ENCODE measurements at regions not wholly inside any gene's neighbourhood (a gene's known extent, or its start where the extent isn't known, plus 50 kb on each side); places are given as distances from the start of the nearest gene placed in this dataset.

DNA sequence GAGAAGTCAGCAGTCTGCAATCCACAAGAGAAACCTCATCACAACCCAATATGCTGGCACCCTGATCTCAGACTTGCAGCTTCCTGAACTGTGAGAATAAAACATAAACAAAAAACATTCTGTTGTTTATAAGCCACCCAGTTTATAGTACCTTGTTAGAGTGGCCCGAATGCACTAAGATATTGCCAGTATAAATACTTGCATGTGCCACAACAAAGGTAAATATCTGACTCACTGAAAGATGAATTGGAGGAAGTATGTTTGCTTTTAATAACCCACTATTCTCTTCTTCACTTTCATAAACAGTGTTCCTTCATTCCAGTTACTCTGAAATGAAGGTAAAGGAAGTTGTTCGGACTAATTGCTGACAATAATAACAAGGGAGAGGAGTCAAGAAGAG is 1163.4 kb upstream of the CDH6 start:
- DNase-seq, result no peak
- no peaks in the 10 kb centered on the region for H3K36me3 Mint-ChIP-seq (ENCODE audit: insufficient read depth)
- no peaks in the 10 kb centered on the region for H3K4me1 Mint-ChIP-seq (ENCODE audit: low read depth)
- no peak for ATAC-seq
- no peaks in the 10 kb centered on the region for H3K27me3 Mint-ChIP-seq (ENCODE audit: low read depth)
- no peak overlapping the region for H3K4me3 Mint-ChIP-seq
- no peaks in the 10 kb centered on the region for H3K9me3 Mint-ChIP-seq

DNA sequence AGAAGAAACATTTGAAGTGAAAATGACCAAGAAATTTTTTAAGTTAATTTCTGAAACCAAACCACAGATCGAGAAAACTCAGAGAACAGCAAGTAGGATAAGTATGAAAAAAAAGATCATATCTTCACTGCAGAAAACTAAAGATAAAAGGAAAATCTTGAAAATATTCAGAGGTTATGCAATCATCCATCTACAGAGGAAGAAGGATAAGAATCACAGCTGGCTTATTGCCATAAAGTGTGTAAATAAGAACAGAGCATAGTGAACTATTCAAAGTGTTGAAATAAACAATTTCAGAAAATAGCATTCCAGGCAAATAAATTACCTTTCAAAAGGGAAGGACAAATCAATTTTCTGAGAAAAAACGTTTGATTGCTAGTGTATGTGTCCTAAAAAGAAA is 1191.7 kb upstream of the CDH6 start:
- Mint-ChIP-seq H3K9me3 (peaks cover 23% of the 10 kb centered on the region), H3K4me3 (no peak overlapping the region), H3K4me1 (ENCODE audit: low read depth) (no peaks in the 10 kb centered on the region), H3K27me3 (ENCODE audit: low read depth) (no peaks in the 10 kb centered on the region), H3K36me3 (ENCODE audit: insufficient read depth) (no peaks in the 10 kb centered on the region)
- ATAC-seq, result no peak
- no peak for DNase-seq

DNA sequence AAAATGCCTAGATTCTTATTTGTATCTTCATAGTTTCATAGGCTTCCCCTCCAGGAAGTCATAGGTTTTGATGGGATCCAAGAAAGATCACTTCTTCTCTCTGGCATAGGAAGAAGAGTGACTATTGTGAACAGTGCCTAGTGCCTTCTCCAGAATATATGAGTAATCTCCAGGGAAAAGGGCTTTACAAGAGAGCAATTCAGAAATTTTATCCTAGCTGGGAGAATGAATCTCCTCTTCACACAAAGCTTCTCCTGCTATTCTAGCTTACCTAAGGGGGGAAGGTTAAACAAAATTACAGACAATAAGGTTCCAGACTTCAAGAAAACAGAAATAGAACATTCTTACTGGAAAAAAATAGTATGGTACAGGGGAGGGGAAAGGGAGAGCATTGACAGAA is 1193.3 kb upstream of the CDH6 start:
- ATAC-seq (no peak), DNase-seq (no peak)
- H3K27me3 Mint-ChIP-seq (ENCODE audit: low read depth), result no peaks in the 10 kb centered on the region
- H3K9me3 Mint-ChIP-seq, result peaks cover 17% of the 10 kb centered on the region
- no peaks in the 10 kb centered on the region for H3K4me1 Mint-ChIP-seq (ENCODE audit: low read depth)
- H3K4me3 Mint-ChIP-seq, result no peak overlapping the region
- no peaks in the 10 kb centered on the region for H3K36me3 Mint-ChIP-seq (ENCODE audit: insufficient read depth)

DNA sequence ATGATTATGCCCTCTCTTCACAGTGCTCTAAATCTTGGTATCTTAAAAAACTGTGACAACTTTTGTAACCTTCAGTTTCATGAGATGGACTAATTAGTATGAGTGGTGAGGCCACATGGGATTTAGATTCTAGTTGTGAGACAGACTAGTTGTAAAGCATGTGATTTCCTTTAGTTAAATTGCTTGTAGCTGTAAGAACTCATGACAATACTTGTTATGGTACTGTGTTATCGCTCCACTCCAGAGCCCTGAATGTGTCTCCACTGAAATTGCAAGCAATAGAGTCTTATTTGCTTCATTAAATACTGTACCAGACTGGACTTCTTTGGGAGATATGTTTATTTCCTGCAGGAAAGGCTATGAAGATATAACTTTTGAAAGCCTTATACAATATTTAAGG is 1198.3 kb upstream of the CDH6 start:
- H3K27me3 Mint-ChIP-seq (ENCODE audit: low read depth), result no peaks in the 10 kb centered on the region
- no peak overlapping the region for H3K4me3 Mint-ChIP-seq
- H3K36me3 Mint-ChIP-seq (ENCODE audit: insufficient read depth), result no peaks in the 10 kb centered on the region
- no peaks in the 10 kb centered on the region for H3K4me1 Mint-ChIP-seq (ENCODE audit: low read depth)
- DNase-seq, result no peak
- ATAC-seq, result no peak
- peaks cover 29% of the 10 kb centered on the region for H3K9me3 Mint-ChIP-seq

DNA sequence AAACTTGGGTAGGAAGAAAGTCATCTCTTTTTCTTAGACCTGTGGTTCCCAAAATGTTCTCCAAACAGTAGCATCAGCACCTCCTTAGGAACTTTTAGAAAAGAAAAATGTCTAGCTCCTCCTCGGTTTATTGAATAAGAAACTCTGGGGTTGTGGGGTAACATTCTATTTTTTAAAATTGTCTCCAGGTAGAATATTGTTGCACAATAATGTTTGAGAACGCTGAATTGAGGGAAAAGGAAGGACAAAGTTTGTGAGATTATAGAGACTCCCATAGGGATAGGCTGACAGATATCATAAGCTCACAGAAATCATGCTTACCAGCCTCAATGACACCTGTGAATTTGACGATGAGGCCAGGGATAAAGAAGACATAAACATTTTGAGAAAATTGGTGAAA is 1199.0 kb upstream of the CDH6 start:
- no peak for DNase-seq
- H3K4me1 Mint-ChIP-seq (ENCODE audit: low read depth), result no peaks in the 10 kb centered on the region
- no peaks in the 10 kb centered on the region for H3K36me3 Mint-ChIP-seq (ENCODE audit: insufficient read depth)
- no peak for ATAC-seq
- H3K9me3 Mint-ChIP-seq, result peaks cover 35% of the 10 kb centered on the region
- no peaks in the 10 kb centered on the region for H3K27me3 Mint-ChIP-seq (ENCODE audit: low read depth)
- H3K4me3 Mint-ChIP-seq, result no peak overlapping the region

DNA sequence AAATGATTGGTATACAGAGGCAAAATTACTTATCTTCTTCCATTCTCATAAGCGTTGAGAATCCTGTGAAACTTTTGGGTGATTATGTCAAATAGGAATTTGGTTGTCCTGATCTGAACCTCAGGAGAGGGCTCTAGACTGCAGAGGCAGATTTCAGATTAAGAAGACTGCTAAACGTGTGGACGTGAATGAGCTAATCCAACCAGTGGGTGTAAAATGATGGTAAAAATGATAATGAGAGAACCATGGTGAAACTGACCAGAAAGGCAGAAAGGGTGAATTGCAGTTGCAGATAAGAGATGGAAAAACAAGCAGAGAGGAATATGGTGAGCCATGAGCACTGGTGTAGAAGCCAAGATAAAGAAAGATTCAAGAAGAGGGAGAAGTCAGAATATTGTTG is 1200.2 kb upstream of the CDH6 start:
- Mint-ChIP-seq H3K27me3 (ENCODE audit: low read depth) (no peaks in the 10 kb centered on the region), H3K9me3 (peaks cover 31% of the 10 kb centered on the region), H3K36me3 (ENCODE audit: insufficient read depth) (no peaks in the 10 kb centered on the region), H3K4me3 (no peak overlapping the region), H3K4me1 (ENCODE audit: low read depth) (no peaks in the 10 kb centered on the region)
- DNase-seq, result no peak
- no peak for ATAC-seq

DNA sequence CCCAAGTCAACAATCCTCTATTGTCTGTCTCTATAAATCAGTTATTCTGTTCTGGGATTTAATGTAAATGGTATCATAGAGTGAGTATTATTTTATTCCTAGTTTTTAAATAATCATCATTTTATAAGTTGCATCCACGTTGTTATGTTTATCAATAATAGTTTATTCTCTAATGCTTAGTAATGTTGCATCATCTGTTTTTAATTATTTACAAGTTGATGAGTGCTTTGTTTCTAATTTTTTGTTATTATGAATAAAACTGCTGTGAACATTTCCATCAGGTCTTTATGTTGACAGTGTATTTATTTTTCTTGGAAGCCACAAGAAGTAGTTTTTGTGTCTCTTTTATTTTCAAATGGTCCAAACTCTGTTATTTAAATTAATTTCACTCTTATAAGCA is 1201.2 kb upstream of the CDH6 start:
- Mint-ChIP-seq H3K36me3 (ENCODE audit: insufficient read depth) (no peaks in the 10 kb centered on the region), H3K9me3 (peaks cover 28% of the 10 kb centered on the region), H3K27me3 (ENCODE audit: low read depth) (no peaks in the 10 kb centered on the region), H3K4me3 (no peak overlapping the region), H3K4me1 (ENCODE audit: low read depth) (no peaks in the 10 kb centered on the region)
- no peak for ATAC-seq
- no peak for DNase-seq

DNA sequence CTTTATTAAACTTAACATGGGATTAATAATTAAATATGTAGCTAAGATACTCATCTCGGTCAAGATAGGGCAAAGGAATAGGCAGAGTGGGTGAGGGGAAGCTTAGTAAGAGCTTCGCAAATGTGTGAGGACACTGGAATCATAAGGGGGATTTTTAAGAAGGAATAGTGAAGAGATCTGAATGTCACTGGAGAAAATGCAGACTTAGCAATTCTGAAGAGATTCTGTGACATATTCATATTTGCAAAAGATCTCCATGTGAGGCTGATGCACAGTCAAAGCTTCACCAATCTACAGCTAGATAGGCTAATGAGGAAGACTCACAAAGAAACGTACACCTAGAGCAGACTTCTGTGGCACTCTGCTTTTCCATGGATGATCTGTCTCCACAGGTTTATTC is 1202.8 kb upstream of the CDH6 start:
- peaks cover 28% of the 10 kb centered on the region for H3K9me3 Mint-ChIP-seq
- ATAC-seq, result no peak
- H3K27me3 Mint-ChIP-seq (ENCODE audit: low read depth), result no peaks in the 10 kb centered on the region
- no peaks in the 10 kb centered on the region for H3K36me3 Mint-ChIP-seq (ENCODE audit: insufficient read depth)
- DNase-seq, result no peak
- H3K4me3 Mint-ChIP-seq, result no peak overlapping the region
- H3K4me1 Mint-ChIP-seq (ENCODE audit: low read depth), result no peaks in the 10 kb centered on the region

DNA sequence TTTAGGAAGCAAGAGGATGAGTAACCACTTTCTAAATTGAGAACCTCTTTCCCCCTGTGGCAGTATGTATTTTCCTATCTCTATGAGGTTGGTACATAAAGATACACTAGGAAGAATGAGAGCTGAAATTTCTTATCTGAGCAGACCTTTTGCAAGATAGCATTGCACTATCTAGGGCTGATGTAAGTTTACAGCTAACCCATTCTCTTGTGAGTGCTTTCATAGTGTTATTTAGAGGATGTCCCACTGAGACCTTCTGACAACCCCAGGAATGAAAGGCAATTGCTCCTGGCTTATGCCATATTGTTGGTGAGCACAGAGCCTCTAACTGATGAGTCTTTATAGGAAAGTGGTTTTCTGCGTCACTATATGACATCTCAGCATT is 1209.3 kb upstream of the CDH6 start:
- ATAC-seq (no peak), DNase-seq (no peak)
- Mint-ChIP-seq H3K4me1 (ENCODE audit: low read depth) (no peaks in the 10 kb centered on the region), H3K36me3 (ENCODE audit: insufficient read depth) (no peaks in the 10 kb centered on the region), H3K27me3 (ENCODE audit: low read depth) (no peaks in the 10 kb centered on the region), H3K4me3 (no peak overlapping the region), H3K9me3 (peaks cover 8% of the 10 kb centered on the region)

DNA sequence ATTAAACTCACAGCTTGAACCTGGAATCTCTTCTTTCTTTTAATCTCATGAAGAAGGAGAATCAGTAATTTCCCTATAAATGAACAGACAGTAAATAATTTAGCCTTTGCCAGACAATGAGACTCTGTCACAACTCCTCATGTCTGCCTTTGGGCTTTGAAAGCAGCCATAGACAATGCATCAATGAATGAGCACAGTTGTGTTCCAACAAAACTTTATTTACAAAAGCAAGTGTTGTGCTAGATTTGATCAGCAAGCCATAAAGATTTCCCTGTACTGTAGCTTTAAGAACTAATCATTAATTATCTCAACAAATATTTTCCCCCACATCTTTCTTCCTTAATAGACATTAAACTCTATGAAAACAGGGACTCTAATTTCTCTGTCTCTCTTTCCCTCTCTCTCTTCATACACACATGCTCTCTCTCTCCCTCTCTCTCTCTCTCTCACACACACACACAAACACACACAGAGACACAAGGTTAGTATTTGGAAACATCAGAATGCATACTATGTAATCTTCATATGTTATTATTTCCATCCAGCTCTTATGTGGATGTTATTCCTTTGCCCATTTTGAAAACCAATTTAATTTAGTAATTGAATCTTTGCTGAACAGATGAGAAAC is 1209.8 kb upstream of the CDH6 start:
- DNase-seq (no peak), ATAC-seq (no peak)
- Mint-ChIP-seq H3K36me3 (ENCODE audit: insufficient read depth) (no peaks in the 10 kb centered on the region), H3K4me1 (ENCODE audit: low read depth) (no peaks in the 10 kb centered on the region), H3K9me3 (peaks cover 8% of the 10 kb centered on the region), H3K4me3 (no peak overlapping the region), H3K27me3 (ENCODE audit: low read depth) (no peaks in the 10 kb centered on the region)

DNA sequence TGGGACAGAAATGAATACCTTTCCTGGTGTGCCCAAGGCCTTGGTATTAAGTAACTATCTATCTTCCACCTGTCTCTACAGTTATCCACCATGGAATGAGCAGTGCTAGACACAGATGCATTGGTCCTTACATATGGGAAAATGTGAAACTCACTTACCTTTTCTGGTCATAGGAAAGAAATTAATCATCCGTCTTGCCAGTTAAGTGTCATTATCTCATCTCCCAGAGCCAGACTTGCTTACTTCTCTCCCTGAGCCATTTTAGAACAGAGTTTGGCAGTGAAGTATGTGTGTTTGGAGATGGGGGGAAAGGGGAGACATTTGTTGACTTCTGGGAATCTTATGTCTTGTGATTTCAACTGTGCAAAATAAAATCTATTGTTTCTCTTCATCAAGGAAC is 1211.0 kb upstream of the CDH6 start:
- no peaks in the 10 kb centered on the region for H3K4me1 Mint-ChIP-seq (ENCODE audit: low read depth)
- H3K4me3 Mint-ChIP-seq, result no peak overlapping the region

DNA sequence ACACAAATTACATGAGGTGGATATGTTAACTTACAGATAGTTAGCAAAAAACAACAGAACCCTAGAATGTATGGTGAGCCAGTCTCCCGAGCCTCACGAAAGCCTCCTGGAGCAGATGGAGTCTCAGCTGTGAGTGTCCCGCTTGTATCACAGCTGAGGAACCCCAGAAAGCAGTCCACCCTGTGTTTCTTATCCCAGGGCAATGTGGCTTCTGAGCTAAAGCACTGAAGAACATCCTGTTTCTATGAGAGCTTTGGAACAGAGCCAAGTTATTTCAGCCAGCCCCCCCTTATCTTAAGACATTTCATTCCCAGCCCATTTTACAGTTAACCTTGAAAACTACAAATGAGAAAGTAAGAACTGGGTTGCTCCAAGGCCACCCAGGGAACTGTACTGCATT is 1220.9 kb upstream of the CDH6 start:
- DNase-seq (no peak), ATAC-seq (no peak)
- Mint-ChIP-seq H3K27me3 (ENCODE audit: low read depth) (no peaks in the 10 kb centered on the region), H3K4me3 (no peak overlapping the region), H3K9me3 (peaks cover 19% of the 10 kb centered on the region), H3K36me3 (ENCODE audit: insufficient read depth) (no peaks in the 10 kb centered on the region), H3K4me1 (ENCODE audit: low read depth) (no peaks in the 10 kb centered on the region)

More for the DNA sequence above, 1211.0 kb upstream of the CDH6 start:
- ATAC-seq (no peak), DNase-seq (no peak)
- Mint-ChIP-seq H3K27me3 (ENCODE audit: low read depth) (no peaks in the 10 kb centered on the region), H3K9me3 (peaks cover 8% of the 10 kb centered on the region), H3K36me3 (ENCODE audit: insufficient read depth) (no peaks in the 10 kb centered on the region)

DNA sequence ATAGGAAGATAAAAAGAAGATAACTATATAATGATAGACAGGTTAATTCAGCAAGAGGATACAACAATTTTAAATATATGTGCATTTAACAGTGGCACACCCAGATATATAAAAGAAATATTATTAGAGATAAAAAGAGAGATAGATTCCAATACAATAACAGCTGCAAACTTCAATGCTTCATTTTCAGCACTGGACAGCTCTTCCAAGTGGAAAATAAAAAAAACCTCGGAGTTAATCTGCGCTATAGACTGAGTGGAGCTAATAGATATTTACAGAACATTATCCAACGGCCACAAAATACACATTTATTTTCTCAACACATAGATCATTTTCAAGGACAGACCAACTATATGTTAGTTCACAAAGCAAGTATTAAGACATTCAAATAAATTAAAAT is 1229.5 kb upstream of the CDH6 start:
- H3K4me1 Mint-ChIP-seq (ENCODE audit: low read depth), result no peaks in the 10 kb centered on the region
- peaks cover 26% of the 10 kb centered on the region for H3K9me3 Mint-ChIP-seq
- DNase-seq (no peak), ATAC-seq (no peak)
- no peaks in the 10 kb centered on the region for H3K27me3 Mint-ChIP-seq (ENCODE audit: low read depth)
- H3K36me3 Mint-ChIP-seq (ENCODE audit: insufficient read depth), result no peaks in the 10 kb centered on the region
- H3K4me3 Mint-ChIP-seq, result no peak overlapping the region

DNA sequence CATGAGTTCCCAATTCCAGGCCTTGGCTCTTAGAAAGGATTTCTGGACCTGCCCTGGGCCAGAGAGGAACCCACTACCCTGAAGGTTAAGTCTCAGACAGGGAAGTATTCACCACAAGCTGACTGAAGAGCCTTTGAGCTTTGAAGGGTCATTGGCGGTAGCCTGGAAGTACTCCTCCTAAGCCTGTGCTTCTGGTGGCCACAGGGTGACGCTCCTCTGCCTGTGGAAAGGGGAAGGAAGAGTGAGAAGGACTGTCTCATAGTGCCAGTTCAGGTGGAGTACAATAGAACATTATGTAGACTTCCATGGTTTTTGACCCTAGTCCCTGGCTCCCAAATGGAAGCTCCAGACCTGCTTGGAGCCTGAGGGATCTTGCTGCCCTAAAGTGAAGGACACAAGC is 1233.2 kb upstream of the CDH6 start:
- no peaks in the 10 kb centered on the region for H3K27me3 Mint-ChIP-seq (ENCODE audit: low read depth)
- H3K4me3 Mint-ChIP-seq, result no peak overlapping the region
- ATAC-seq (no peak), DNase-seq (no peak)
- H3K9me3 Mint-ChIP-seq, result peaks cover 19% of the 10 kb centered on the region
- H3K36me3 Mint-ChIP-seq (ENCODE audit: insufficient read depth), result no peaks in the 10 kb centered on the region
- H3K4me1 Mint-ChIP-seq (ENCODE audit: low read depth), result no peaks in the 10 kb centered on the region

DNA sequence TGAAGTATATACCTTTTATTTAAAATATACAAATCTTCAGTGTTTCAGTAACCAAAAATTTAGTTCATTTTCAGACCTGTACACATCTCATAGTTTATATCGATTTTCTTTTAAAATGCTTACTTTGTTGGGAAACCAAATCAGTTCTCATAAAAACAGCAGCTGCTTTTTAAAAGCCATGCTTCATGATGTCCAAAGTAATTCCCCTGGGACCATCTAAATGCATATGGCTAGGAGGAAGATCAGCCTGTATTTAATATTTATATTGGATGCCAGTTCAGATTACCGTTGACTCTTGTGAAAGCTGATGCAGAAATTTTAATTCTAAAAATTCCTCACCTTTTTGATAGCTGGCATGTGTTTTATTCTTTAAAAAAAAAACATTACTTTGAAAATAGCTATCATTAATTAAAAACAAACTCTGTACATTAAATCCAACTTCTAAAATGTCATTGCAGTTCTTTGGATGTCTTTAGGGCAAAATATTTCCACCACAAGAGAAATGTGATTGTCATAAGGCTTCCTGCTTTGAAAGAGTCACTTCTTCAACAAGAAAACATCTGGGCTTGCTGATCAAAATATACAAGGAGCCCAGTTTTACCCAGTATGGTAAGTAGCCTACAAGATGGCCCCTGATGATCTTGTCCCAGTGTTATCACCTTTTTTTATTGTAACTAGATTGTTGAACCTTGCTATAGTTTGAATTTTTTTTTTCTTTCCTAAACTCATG is 1242.9 kb upstream of the CDH6 start:
- Mint-ChIP-seq H3K4me1 (ENCODE audit: low read depth) (no peaks in the 10 kb centered on the region), H3K36me3 (ENCODE audit: insufficient read depth) (no peaks in the 10 kb centered on the region)
- DNase-seq, result no peak

More for the DNA sequence above, 1242.9 kb upstream of the CDH6 start:
- Mint-ChIP-seq H3K27me3 (ENCODE audit: low read depth) (no peaks in the 10 kb centered on the region), H3K4me3 (no peak overlapping the region), H3K9me3 (peaks cover 3% of the 10 kb centered on the region)
- no peak for ATAC-seq

Measured in activated T-cell treated with anti-CD3 and anti-CD28 coated beads, Interleukin-2, amount 50 U/mL, for 4 hours (primary cell).